ENCODE measurements at regions not wholly inside any gene's neighbourhood (a gene's known extent, or its start where the extent isn't known, plus 50 kb on each side); places are given as distances from the start of the nearest gene placed in this dataset.

DNA sequence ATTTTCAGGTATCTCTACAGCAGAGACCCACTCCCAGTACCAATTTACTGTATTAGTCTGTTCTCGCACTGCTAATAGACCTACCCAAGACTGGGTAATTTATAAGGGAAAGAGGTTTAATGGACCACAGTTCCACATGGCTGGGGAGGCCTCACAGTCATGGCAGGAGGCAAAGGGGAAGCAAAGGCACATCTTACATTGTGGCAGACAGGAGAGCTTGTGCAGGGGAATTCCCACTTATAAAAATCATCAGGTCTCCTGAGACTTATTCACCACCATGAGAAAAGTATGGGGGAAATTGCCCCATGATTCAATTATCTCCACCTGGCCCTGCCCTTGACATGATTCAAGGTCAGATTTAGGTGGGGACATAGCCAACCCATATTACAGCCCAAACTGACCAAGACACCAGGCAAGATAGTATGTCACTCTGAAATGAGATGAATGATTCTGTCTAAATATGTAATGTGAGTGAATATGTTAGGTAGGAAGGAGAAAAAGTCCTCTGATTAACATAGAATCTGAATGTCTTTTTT is 182.5 kb upstream of the CDH12 start:
- TF ChIP-seq, protein P1, sequence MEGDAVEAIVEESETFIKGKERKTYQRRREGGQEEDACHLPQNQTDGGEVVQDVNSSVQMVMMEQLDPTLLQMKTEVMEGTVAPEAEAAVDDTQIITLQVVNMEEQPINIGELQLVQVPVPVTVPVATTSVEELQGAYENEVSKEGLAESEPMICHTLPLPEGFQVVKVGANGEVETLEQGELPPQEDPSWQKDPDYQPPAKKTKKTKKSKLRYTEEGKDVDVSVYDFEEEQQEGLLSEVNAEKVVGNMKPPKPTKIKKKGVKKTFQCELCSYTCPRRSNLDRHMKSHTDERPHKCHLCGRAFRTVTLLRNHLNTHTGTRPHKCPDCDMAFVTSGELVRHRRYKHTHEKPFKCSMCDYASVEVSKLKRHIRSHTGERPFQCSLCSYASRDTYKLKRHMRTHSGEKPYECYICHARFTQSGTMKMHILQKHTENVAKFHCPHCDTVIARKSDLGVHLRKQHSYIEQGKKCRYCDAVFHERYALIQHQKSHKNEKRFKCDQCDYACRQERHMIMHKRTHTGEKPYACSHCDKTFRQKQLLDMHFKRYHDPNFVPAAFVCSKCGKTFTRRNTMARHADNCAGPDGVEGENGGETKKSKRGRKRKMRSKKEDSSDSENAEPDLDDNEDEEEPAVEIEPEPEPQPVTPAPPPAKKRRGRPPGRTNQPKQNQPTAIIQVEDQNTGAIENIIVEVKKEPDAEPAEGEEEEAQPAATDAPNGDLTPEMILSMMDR (IDR thresholded peaks at IDR 0.05), result no peak
- TF ChIP-seq POLR2A (IDR thresholded peaks at IDR 0.05), result no peak

Measured in body of pancreas (tissue), 4 donors.